Heart left ventricle (tissue), 16 donors: ENCODE measurements at regions not wholly inside any gene's neighbourhood (a gene's known extent, or its start where the extent isn't known, plus 50 kb on each side); places are given as distances from the start of the nearest gene placed in this dataset.
A peak's percentile ranks its signal among the peaks of the same experiment; 100 is the strongest.

Source experiments
- ATAC-seq, 4 donors: fragments of 200-7000 bp; cut with Tn5 transposase; one replicate each; pipeline ENCODE4 v1.9.1; 2020 to 2022; ENCODE audit warnings: moderate library complexity in 4 of 4, mild to moderate bottlenecking in 3 of 4, moderate number of reproducible peaks in 1 of 4
- DNase-seq, 5 donors: peaks; one replicate each; pipeline ENCODE4 v3.0.0-alpha.2; 2020
- H3K27ac ChIP-seq, 12 donors: fragments of 200-600 bp; sonication (generic) in 4 of 12; one replicate each; pipeline versions ENCODE4 v1.5.0 to v1.8.0; 2016 to 2022; ENCODE audit warnings: mild to moderate bottlenecking in 2 of 12
- H3K27me3 ChIP-seq, 9 donors: fragments of 200-600 bp; sonication (generic) in 2 of 9; one replicate each; pipeline versions ENCODE4 v1.5.1 to v1.8.0; 2016 to 2022; ENCODE audit warnings: mild to moderate bottlenecking in 3 of 9
- H3K36me3 ChIP-seq, 9 donors: fragments of 200-600 bp; sonication (generic) in 2 of 9; one replicate each; pipeline versions ENCODE4 v1.5.0 to v1.8.0; 2018 to 2022; ENCODE audit warnings: mild to moderate bottlenecking in 2 of 9
- H3K4me1 ChIP-seq, 12 donors: fragments of 200-600 bp; sonication (generic) in 4 of 12; one replicate each; pipeline versions ENCODE4 v1.5.0 to v1.8.0; 2016 to 2022; ENCODE audit warnings: mild to moderate bottlenecking in 3 of 12
- H3K4me3 ChIP-seq, 12 donors: fragments of 200-600 bp; sonication (generic) in 4 of 12; one replicate each; pipeline versions ENCODE4 v1.5.0 to v1.8.0; 2017 to 2022; ENCODE audit warnings: mild to moderate bottlenecking in 9 of 12, moderate library complexity in 4 of 12
- H3K9me3 ChIP-seq, 12 donors: fragments of 200-600 bp; sonication (generic) in 4 of 12; one replicate each; pipeline versions ENCODE4 v1.5.0 to v1.8.0; 2016 to 2022; ENCODE audit warnings: mild to moderate bottlenecking in 1 of 12
- POLR2A ChIP-seq, 2 donors: fragments of 450-650 bp; IDR thresholded peaks; one replicate each; pipeline ENCODE4 v1.6.1; 2017; ENCODE audit warnings: antibody characterized with exemption in 2 of 2, mild to moderate bottlenecking in 2 of 2, moderate library complexity in 2 of 2
- WGBS, 4 donors: extraction: QIAGEN DNeasy Blood & Tissue Kit in 2 of 4; methylation state at CpG; one replicate each; pipeline versions ENCODE4 v1.1.5 to v1.1.7; 2013 to 2018; 5-methylcytosine and 5-hydroxymethylcytosine counted together
- intact Hi-C, 10 donors: fragments of 100-400 bp; cut with DNase I; formaldehyde crosslinking; loops; one replicate each; pipeline versions ENCODE4 v1.11.1 to v1.14.2; 2022
- TF ChIP-seq, protein P1 (sequence below), 12 donors: fragments of 200-600 bp; sonication (generic) in 4 of 12; IDR thresholded peaks; one replicate each; pipeline versions ENCODE4 v1.5.0 to v1.8.0; 2018 to 2022; ENCODE audit warnings: antibody characterized with exemption in 12 of 12, mild to moderate bottlenecking in 5 of 12
- donor health status: ischemic (EF 13 %, LVEDD 7.1; RV severe dilation, severe dysfunction).
- donor health status: healthy with polysubstance abuse.
- donor health status: DM: no; HTN: yes; CAD: no.
- donor health status: DM: no; HTN: no; CAD: no.
- donor health status: ischemic (EF 25% LVEDD 6.9; RV normal size, moderate dysfunction).
- donor health status: ischemic (EF 25% LVEDD 5.7; RV mildly dilated, moderate dysfunction).
- donor health status: healthy.
- donor health status: DM: yes; HTN: yes; CAD: no.
- donor health status: ischemic (EF 35%, LVEDD 5.7; RV mildly dilated, moderate dysfunction).
- donor health status: nonischemic (EF 11% LVEDD 7.7; RV severe dilation, severe dysfunction).
- donor health status: DM: yes; HTN: yes; CAD: no.
- donor health status: PGD.
- donor health status: ischemic (EF 29% LVEDD 5.4; RV normal size, mild dysfunction).
- donor health status: nonischemic (EF 23%, LVEDD 6.1; RV moderate dilation, normal function).

DNA sequence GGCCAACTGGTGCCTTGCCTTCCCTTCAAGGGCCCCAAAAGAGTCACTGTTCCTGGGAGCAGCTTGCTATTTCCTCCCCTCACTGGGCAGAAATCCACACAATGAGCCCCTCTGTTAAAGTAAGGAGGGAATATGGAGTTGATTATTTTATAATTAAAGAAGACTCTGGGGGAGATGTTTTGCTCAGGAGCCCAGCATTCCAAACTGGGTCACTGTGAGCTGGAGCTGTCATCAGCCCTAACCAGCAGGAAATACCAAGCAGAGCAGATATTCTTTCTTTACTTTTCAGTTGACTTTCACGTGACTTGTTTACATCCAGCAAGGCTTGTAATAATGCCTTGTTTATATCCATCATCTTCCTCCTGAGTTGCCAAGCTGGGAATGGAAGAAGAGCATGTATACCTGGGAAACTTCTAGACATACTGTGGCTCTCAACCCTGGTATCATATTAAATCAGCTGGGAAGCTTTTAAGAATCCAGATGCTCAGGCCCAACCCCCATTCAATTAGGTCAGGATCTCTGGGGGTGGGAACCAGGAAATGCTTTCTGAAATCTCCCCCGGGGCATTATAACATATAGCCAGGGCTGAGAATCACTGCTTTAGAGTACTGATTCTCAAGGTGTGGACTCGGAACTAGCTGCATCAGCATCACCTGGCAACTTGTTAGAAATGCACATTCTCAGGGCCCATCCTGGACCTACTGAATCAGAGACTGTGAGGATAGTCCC, 175.6 kb upstream of the MYLIP start:
- TF ChIP-seq, protein P1, sequence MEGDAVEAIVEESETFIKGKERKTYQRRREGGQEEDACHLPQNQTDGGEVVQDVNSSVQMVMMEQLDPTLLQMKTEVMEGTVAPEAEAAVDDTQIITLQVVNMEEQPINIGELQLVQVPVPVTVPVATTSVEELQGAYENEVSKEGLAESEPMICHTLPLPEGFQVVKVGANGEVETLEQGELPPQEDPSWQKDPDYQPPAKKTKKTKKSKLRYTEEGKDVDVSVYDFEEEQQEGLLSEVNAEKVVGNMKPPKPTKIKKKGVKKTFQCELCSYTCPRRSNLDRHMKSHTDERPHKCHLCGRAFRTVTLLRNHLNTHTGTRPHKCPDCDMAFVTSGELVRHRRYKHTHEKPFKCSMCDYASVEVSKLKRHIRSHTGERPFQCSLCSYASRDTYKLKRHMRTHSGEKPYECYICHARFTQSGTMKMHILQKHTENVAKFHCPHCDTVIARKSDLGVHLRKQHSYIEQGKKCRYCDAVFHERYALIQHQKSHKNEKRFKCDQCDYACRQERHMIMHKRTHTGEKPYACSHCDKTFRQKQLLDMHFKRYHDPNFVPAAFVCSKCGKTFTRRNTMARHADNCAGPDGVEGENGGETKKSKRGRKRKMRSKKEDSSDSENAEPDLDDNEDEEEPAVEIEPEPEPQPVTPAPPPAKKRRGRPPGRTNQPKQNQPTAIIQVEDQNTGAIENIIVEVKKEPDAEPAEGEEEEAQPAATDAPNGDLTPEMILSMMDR (IDR thresholded peaks at IDR 0.05), result no peak
- TF ChIP-seq POLR2A (IDR thresholded peaks at IDR 0.05), result no peak
- Histone ChIP-seq H3K36me3 (no peaks in the 10 kb centered on the region), H3K9me3 (no peaks in the 10 kb centered on the region), H3K4me1 (peaks cover 0 to 40% (median 17%) of the 10 kb centered on the region in 12 donors), H3K27ac (peak overlapping the region in 10 of 12 donors; percentile 5 to 68 (median 42)), H3K4me3 (no peak overlapping the region), H3K27me3 (no peaks in the 10 kb centered on the region)
- ATAC-seq (peak in 2 of 4 donors; percentile 66 to 82), DNase-seq (peak in 2 of 5 donors; percentile 11 to 39)
- 24 to 34% (median 24%) methylated on average over 3 of the region's 3 CpGs for whole genome bisulfite sequencing, 4 donors
- intact Hi-C loops, result no loop called here

DNA sequence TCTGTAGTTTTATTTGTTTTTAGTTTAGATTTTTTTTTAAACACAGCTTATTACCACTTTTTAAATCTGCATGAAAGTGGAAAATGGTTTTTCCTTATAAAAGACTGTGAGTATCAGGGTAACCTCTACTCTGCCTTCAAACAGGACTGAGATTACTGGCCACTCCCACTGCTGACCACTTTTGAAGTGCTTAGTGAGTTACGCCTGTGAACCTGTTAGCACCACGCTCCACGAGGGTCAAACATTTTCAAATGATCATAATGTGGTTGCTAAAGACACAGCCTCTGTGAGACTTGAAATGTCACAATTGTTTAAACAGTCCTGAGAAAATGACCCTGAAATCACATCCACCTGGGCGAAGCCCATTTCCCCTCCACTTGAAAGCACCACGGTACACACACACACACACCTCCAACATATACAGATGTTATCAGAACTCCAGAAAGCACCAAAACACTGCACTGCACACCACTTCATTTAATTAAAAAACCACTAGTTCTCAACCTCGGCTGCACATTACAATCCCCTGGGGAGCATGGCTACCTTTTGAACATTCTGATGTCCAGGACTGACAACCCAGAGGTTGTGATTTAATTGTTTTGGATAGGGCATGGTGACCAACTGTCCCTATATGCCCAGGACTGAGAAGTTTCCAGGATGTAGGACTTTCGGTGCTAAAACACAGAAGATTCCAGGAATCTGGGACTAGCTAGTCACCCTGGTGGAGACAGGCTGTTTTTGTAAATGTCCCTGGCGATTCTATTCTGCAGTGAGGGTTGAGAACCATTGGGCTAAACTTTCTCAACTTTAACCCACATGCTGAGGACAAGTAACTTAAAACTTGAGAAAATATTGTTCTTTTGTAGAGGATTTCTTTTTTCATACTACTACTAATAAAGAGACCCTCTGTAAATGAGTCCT, 176.4 kb upstream of the MYLIP start:
- Histone ChIP-seq H3K27ac (peak overlapping the region in 10 of 12 donors; percentile 5 to 68 (median 42)), H3K9me3 (no peaks in the 10 kb centered on the region), H3K27me3 (no peaks in the 10 kb centered on the region), H3K36me3 (no peaks in the 10 kb centered on the region), H3K4me1 (peaks cover 0 to 40% (median 17%) of the 10 kb centered on the region in 12 donors), H3K4me3 (no peak overlapping the region)
- WGBS, 4 donors, result 65 to 79% (median 73%) methylated on average over 8 of the region's 8 CpGs
- TF ChIP-seq, protein P1 (IDR thresholded peaks at IDR 0.05), result no peak
- no peak for TF ChIP-seq POLR2A (IDR thresholded peaks at IDR 0.05)
- intact Hi-C loops, result no loop called here
- ATAC-seq, result peak in 2 of 4 donors; percentile 38
- DNase-seq, result no peak

DNA sequence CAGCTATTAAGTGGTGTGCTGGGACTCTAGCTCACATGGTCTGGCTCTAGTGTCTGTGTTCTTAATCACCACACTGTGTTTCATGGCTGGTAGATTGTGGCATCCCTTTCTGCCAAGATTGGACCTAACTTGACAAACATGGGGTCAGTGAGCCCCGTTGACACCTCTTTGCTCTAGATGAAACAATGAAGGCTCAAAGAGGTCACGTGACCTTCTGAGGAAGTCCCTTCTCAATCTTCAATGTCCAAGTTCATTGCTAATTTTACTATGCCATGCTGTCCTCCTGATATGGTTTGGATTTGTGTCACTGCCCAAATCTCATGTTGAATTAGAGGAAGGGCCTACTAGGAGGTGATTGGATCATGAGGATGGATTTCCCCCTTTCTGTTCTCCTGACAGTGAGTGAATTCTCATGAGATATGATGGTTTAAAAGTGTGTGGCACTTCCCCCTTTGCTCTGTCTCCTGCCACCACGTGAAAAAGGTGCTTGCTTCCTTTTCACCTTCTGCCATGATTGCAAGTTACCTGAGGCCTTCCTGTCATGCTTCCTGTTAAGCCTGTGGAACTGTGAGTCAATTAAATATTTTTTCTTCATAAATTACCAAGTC, 177.8 kb upstream of the MYLIP start:
- no peak for ATAC-seq
- Histone ChIP-seq H3K36me3 (no peaks in the 10 kb centered on the region), H3K9me3 (no peaks in the 10 kb centered on the region), H3K4me1 (peaks cover 0 to 40% (median 17%) of the 10 kb centered on the region in 12 donors), H3K27me3 (no peaks in the 10 kb centered on the region), H3K4me3 (no peak overlapping the region), H3K27ac (no peak overlapping the region)
- no peak for TF ChIP-seq POLR2A (IDR thresholded peaks at IDR 0.05)
- TF ChIP-seq, protein P1 (IDR thresholded peaks at IDR 0.05), result no peak
- intact Hi-C loops, result no loop called here
- DNase-seq, result no peak
- WGBS, 4 donors, result 87 to 96% (median 88%) methylated on average over 3 of the region's 3 CpGs

GRCh38 chr6:15949982-15950381, 178.9 kb upstream of the MYLIP start:
- intact Hi-C loops, result no loop called here
- Histone ChIP-seq H3K27me3 (no peaks in the 10 kb centered on the region), H3K9me3 (no peaks in the 10 kb centered on the region), H3K4me3 (no peak overlapping the region), H3K4me1 (peaks cover 0 to 40% (median 17%) of the 10 kb centered on the region in 12 donors), H3K36me3 (no peaks in the 10 kb centered on the region), H3K27ac (no peak overlapping the region)
- DNase-seq (no peak), ATAC-seq (no peak)
- TF ChIP-seq, protein P1 (IDR thresholded peaks at IDR 0.05), result no peak
- no peak for TF ChIP-seq POLR2A (IDR thresholded peaks at IDR 0.05)
- 50 to 81% (median 64%) methylated on average over 1 of the region's 1 CpG for WGBS, 4 donors
